ENCODE measurements at regions not wholly inside any gene's neighbourhood (a gene's known extent, or its start where the extent isn't known, plus 50 kb on each side); places are given as distances from the start of the nearest gene placed in this dataset.

DNA sequence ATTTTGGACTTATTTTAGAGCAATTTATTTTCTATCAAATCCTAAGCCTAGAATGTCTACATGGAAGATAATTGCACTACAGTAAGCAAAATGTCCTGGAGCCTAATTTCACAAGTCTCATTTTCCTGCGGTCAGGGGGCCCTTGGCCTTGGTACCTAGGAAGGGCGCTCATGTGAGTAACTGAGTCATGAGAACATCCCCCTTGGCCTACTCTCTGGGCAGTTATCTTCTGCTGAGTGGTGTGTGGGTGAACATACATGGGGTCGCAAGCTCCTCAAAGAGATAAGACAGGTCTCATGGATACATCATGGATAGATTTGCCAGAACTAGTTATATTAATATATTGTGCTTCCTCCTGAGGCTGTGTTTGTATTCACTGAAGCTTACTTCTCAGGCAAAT lies 211.2 kb upstream of the MARCKS start:
- TF ChIP-seq, protein P1, sequence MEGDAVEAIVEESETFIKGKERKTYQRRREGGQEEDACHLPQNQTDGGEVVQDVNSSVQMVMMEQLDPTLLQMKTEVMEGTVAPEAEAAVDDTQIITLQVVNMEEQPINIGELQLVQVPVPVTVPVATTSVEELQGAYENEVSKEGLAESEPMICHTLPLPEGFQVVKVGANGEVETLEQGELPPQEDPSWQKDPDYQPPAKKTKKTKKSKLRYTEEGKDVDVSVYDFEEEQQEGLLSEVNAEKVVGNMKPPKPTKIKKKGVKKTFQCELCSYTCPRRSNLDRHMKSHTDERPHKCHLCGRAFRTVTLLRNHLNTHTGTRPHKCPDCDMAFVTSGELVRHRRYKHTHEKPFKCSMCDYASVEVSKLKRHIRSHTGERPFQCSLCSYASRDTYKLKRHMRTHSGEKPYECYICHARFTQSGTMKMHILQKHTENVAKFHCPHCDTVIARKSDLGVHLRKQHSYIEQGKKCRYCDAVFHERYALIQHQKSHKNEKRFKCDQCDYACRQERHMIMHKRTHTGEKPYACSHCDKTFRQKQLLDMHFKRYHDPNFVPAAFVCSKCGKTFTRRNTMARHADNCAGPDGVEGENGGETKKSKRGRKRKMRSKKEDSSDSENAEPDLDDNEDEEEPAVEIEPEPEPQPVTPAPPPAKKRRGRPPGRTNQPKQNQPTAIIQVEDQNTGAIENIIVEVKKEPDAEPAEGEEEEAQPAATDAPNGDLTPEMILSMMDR (IDR thresholded peaks at IDR 0.05), result no peak
- TF ChIP-seq POLR2AphosphoS5 (IDR thresholded peaks at IDR 0.05; ENCODE audit: low read depth, low read length) (no peak), TCF7L2 (IDR thresholded peaks at IDR 0.05; ENCODE audit: low read depth, low read length) (no peak), SIN3A (IDR thresholded peaks at IDR 0.05; ENCODE audit: borderline replicate concordance, insufficient read depth, low read depth, low read length) (no peak)
- TF ChIP-seq, protein P2, sequence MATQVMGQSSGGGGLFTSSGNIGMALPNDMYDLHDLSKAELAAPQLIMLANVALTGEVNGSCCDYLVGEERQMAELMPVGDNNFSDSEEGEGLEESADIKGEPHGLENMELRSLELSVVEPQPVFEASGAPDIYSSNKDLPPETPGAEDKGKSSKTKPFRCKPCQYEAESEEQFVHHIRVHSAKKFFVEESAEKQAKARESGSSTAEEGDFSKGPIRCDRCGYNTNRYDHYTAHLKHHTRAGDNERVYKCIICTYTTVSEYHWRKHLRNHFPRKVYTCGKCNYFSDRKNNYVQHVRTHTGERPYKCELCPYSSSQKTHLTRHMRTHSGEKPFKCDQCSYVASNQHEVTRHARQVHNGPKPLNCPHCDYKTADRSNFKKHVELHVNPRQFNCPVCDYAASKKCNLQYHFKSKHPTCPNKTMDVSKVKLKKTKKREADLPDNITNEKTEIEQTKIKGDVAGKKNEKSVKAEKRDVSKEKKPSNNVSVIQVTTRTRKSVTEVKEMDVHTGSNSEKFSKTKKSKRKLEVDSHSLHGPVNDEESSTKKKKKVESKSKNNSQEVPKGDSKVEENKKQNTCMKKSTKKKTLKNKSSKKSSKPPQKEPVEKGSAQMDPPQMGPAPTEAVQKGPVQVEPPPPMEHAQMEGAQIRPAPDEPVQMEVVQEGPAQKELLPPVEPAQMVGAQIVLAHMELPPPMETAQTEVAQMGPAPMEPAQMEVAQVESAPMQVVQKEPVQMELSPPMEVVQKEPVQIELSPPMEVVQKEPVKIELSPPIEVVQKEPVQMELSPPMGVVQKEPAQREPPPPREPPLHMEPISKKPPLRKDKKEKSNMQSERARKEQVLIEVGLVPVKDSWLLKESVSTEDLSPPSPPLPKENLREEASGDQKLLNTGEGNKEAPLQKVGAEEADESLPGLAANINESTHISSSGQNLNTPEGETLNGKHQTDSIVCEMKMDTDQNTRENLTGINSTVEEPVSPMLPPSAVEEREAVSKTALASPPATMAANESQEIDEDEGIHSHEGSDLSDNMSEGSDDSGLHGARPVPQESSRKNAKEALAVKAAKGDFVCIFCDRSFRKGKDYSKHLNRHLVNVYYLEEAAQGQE (IDR thresholded peaks at IDR 0.05; ENCODE audit: insufficient read depth in 1 of 2, low read depth in 2 of 2, low read length in 1 of 2), result no peak
